ENCODE measurements at regions not wholly inside any gene's neighbourhood (a gene's known extent, or its start where the extent isn't known, plus 50 kb on each side); places are given as distances from the start of the nearest gene placed in this dataset.
"Not testable (repeated sequence)": the region's sequence is repeated elsewhere in the genome, so short reads cannot be mapped to it uniquely, and the experiment has no call there.

DNA sequence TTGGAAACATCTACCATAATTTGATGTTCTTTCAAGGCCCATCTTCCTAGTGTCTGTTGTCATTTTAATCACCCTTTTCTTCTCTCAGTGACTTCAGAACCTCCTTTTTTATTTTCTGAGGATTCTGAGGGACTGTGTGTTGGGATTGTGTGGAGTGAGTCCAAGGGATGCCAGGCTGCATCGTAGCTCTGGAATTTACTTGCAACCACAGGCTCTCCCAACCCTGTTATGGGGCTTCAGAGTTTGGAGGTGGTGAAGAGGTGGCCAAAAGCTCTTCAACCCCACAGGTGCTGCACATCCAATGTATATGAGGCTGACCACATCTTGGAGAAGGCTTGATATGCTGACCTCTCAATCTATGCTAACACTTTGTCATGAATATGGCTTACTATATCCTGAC is 79.5 kb upstream of the GPR141 start:
- Mint-ChIP-seq H3K36me3 (ENCODE audit: insufficient read depth) (no peaks in the 10 kb centered on the region), H3K27me3 (ENCODE audit: low read depth) (peaks cover 5% of the 10 kb centered on the region), H3K4me3 (no peak overlapping the region), H3K9me3 (no peaks in the 10 kb centered on the region), H3K4me1 (ENCODE audit: low read depth) (no peaks in the 10 kb centered on the region)
- no peak for ATAC-seq
- no peak for DNase-seq

DNA sequence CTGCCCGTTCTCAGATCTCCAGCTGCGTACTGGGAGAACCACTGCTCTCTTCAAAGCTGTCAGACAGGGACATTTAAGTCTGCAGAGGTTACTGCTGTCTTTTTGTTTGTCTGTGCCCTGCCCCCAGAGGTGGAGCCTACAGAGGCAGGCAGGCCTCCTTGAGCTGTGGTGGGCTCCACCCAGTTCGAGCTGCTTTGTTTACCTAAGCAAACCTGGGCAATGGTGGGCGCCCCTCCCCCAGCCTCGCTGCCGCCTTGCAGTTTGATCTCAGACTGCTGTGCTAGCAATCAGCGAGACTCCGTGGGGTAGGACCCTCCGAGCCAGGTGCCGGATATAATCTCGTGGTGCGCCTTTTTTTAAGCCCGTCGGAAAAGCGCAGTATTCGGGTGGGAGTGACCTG is 66.2 kb upstream of the GPR141 start:
- H3K4me3 Mint-ChIP-seq; H3K9me3 Mint-ChIP-seq; H3K27me3 Mint-ChIP-seq (ENCODE audit: low read depth); H3K4me1 Mint-ChIP-seq (ENCODE audit: low read depth); H3K36me3 Mint-ChIP-seq (ENCODE audit: insufficient read depth); ATAC-seq; DNase-seq: not testable (repeated sequence)

DNA sequence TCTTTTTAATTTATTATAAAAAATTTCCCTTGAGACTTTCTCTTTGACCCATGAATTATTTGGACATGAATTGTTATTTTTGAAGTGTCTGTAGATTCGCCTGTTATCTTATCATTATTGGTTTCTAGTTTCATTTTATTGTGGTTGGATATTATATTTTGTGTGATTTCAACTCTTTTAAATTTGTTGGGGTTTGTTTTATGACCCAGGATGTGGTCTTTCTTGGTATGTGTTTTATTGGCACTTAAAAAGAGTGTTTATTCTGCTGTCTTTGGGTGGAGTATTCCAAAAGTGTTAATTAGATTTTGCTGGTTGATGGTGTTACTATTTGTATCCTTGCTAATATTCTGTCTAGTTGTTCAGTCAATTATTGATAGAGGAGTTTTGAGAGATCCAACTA is 50.5 kb upstream of the GPR141 start:
- Mint-ChIP-seq H3K4me1 (ENCODE audit: low read depth) (peaks cover 5% of the 10 kb centered on the region), H3K36me3 (ENCODE audit: insufficient read depth) (no peaks in the 10 kb centered on the region), H3K27me3 (ENCODE audit: low read depth) (peaks cover 20% of the 10 kb centered on the region), H3K9me3 (peaks cover 21% of the 10 kb centered on the region), H3K4me3 (no peak overlapping the region)
- ATAC-seq (no peak), DNase-seq (no peak)
